ENCODE measurements at regions not wholly inside any gene's neighbourhood (a gene's known extent, or its start where the extent isn't known, plus 50 kb on each side); places are given as distances from the start of the nearest gene placed in this dataset.

GRCh38 chr3:25355034-25355885, 72.8 kb upstream of the RARB start:
- DNase-seq (ENCODE audit: low spot score), result no peak
- in situ Hi-C loops (cut with MboI; ENCODE audit: low pct_unique_long_range_greater_than_20kb, low sequenced_read_pairs, unreplicated experiment), result no loop called here
- TF ChIP-seq CTCF (IDR thresholded peaks at IDR 0.05; ENCODE audit: extremely low read depth, insufficient read depth, missing control alignments), result no peak

- DNase-seq (ENCODE audit: low spot score), result no peak
- no peak for TF ChIP-seq CTCF (IDR thresholded peaks at IDR 0.05; ENCODE audit: extremely low read depth, insufficient read depth, missing control alignments)
- in situ Hi-C loops (cut with MboI; ENCODE audit: low pct_unique_long_range_greater_than_20kb, low sequenced_read_pairs, unreplicated experiment), result no loop called here
Observed at GRCh38 chr3:25355998-25356397, 72.1 kb upstream of the RARB start.

GRCh38 chr3:25362118-25362517, 65.9 kb upstream of the RARB start:
- no peak for TF ChIP-seq CTCF (IDR thresholded peaks at IDR 0.05; ENCODE audit: extremely low read depth, insufficient read depth, missing control alignments)
- in situ Hi-C loops (cut with MboI; ENCODE audit: low pct_unique_long_range_greater_than_20kb, low sequenced_read_pairs, unreplicated experiment), result no loop called here
- no peak for DNase-seq (ENCODE audit: low spot score)

GRCh38 chr3:25365636-25366035, 62.4 kb upstream of the RARB start:
- TF ChIP-seq CTCF (IDR thresholded peaks at IDR 0.05; ENCODE audit: extremely low read depth, insufficient read depth, missing control alignments), result no peak
- in situ Hi-C loops (cut with MboI; ENCODE audit: low pct_unique_long_range_greater_than_20kb, low sequenced_read_pairs, unreplicated experiment), result no loop called here
- DNase-seq (ENCODE audit: low spot score), result no peak

- no peak for TF ChIP-seq CTCF (IDR thresholded peaks at IDR 0.05; ENCODE audit: extremely low read depth, insufficient read depth, missing control alignments)
- in situ Hi-C loops (cut with MboI; ENCODE audit: low pct_unique_long_range_greater_than_20kb, low sequenced_read_pairs, unreplicated experiment), result no loop called here
- no peak for DNase-seq (ENCODE audit: low spot score)
Observed at GRCh38 chr3:25367025-25367424, 61.0 kb upstream of the RARB start.

GRCh38 chr3:25372167-25372566, 55.9 kb upstream of the RARB start:
- in situ Hi-C loops (cut with MboI; ENCODE audit: low pct_unique_long_range_greater_than_20kb, low sequenced_read_pairs, unreplicated experiment), result no loop called here
- DNase-seq (ENCODE audit: low spot score), result no peak
- TF ChIP-seq CTCF (IDR thresholded peaks at IDR 0.05; ENCODE audit: extremely low read depth, insufficient read depth, missing control alignments), result no peak

Data from GM13977 (cell line).